KMS-11 (cell line): ENCODE measurements at regions not wholly inside any gene's neighbourhood (a gene's known extent, or its start where the extent isn't known, plus 50 kb on each side); places are given as distances from the start of the nearest gene placed in this dataset.
A peak's percentile ranks its signal among the peaks of the same experiment; 100 is the strongest.

Source experiments
- H2AFZ ChIP-seq: fragments of 200-600 bp; sonication (generic); 2 replicates; pipeline ENCODE4 v1.6.1; 2016; ENCODE audit warnings: antibody characterized with exemption, mixed run types, low read depth
- H3K27ac ChIP-seq: fragments of 200-600 bp; sonication (generic); 2 replicates; pipeline ENCODE4 v1.6.1; 2016; ENCODE audit warnings: mild to moderate bottlenecking, mixed run types
- H3K27me3 ChIP-seq: fragments of 200-600 bp; sonication (generic); 2 replicates; pipeline ENCODE4 v1.6.1; 2017; ENCODE audit warnings: mild to moderate bottlenecking, low read depth, mixed run types, moderate library complexity; ENCODE audit not compliant: insufficient read depth
- H3K36me3 ChIP-seq: fragments of 200-600 bp; sonication (generic); 2 replicates; pipeline ENCODE4 v1.6.1; 2017; ENCODE audit warnings: mild to moderate bottlenecking, mixed run types; ENCODE audit not compliant: insufficient read depth
- H3K4me1 ChIP-seq: fragments of 200-600 bp; sonication (generic); 2 replicates; pipeline ENCODE4 v1.6.1; 2016; ENCODE audit warnings: mild to moderate bottlenecking, low read depth, mixed run types; ENCODE audit not compliant: poor library complexity, severe bottlenecking
- H3K4me2 ChIP-seq: fragments of 200-600 bp; sonication (generic); 2 replicates; pipeline ENCODE4 v1.7.0; 2016; ENCODE audit warnings: mild to moderate bottlenecking, mixed run types
- H3K4me3 ChIP-seq: fragments of 200-600 bp; sonication (generic); IDR thresholded peaks from 2 replicates; pipeline ENCODE4 v1.6.1; 2017; ENCODE audit warnings: low read depth, low read length, mixed read lengths; ENCODE audit not compliant: insufficient read depth
- H3K79me2 ChIP-seq: fragments of 200-600 bp; sonication (generic); 2 replicates; pipeline ENCODE4 v1.6.1; 2016; ENCODE audit warnings: low read depth, mixed run types; ENCODE audit not compliant: insufficient read depth
- H3K9ac ChIP-seq: fragments of 200-600 bp; sonication (generic); 2 replicates; pipeline ENCODE4 v1.6.1; 2016; ENCODE audit warnings: mild to moderate bottlenecking, mixed run types
- H4K20me1 ChIP-seq: fragments of 200-600 bp; sonication (generic); 2 replicates; pipeline ENCODE4 v1.6.1; 2016; ENCODE audit warnings: mild to moderate bottlenecking, mixed run types; ENCODE audit not compliant: insufficient read depth
- TF ChIP-seq, protein P1 (sequence below): fragments of 200-600 bp; sonication (generic); conservative IDR thresholded peaks from 2 replicates; pipeline ENCODE4 v1.6.1; 2017; ENCODE audit warnings: low read depth, mild to moderate bottlenecking, antibody characterized with exemption, low read length, moderate library complexity, mixed read lengths

DNA sequence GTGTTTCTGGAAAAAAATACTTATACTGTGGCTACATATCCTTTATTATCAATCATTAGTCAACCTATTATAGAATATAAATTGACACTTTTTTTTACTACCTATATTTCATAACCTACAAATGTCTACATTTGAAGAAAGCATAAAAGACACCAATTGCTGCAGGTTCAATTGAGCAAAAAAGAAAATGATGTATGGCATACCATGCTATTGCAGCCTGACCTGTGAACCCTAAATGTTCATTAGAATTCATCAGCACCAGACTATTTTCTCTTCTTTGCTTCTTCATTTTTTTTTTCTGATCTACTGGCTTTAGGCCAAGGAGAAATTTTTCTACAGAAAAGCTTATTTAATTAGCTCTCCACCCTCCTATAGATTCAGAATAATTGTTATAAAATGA lies 1628.2 kb upstream of the IGFBP7 start:
- TF ChIP-seq, protein P1, sequence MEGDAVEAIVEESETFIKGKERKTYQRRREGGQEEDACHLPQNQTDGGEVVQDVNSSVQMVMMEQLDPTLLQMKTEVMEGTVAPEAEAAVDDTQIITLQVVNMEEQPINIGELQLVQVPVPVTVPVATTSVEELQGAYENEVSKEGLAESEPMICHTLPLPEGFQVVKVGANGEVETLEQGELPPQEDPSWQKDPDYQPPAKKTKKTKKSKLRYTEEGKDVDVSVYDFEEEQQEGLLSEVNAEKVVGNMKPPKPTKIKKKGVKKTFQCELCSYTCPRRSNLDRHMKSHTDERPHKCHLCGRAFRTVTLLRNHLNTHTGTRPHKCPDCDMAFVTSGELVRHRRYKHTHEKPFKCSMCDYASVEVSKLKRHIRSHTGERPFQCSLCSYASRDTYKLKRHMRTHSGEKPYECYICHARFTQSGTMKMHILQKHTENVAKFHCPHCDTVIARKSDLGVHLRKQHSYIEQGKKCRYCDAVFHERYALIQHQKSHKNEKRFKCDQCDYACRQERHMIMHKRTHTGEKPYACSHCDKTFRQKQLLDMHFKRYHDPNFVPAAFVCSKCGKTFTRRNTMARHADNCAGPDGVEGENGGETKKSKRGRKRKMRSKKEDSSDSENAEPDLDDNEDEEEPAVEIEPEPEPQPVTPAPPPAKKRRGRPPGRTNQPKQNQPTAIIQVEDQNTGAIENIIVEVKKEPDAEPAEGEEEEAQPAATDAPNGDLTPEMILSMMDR: no peak
- Histone ChIP-seq H4K20me1 (no peaks in the 10 kb centered on the region), H3K4me1 (peaks cover 20% of the 10 kb centered on the region), H3K4me2 (no peak overlapping the region), H2AFZ (no peak overlapping the region), H3K27ac (no peak overlapping the region), H3K4me3 (no peak overlapping the region), H3K27me3 (no peaks in the 10 kb centered on the region), H3K9ac (no peak overlapping the region), H3K36me3 (no peaks in the 10 kb centered on the region), H3K79me2 (no peaks in the 10 kb centered on the region)

DNA sequence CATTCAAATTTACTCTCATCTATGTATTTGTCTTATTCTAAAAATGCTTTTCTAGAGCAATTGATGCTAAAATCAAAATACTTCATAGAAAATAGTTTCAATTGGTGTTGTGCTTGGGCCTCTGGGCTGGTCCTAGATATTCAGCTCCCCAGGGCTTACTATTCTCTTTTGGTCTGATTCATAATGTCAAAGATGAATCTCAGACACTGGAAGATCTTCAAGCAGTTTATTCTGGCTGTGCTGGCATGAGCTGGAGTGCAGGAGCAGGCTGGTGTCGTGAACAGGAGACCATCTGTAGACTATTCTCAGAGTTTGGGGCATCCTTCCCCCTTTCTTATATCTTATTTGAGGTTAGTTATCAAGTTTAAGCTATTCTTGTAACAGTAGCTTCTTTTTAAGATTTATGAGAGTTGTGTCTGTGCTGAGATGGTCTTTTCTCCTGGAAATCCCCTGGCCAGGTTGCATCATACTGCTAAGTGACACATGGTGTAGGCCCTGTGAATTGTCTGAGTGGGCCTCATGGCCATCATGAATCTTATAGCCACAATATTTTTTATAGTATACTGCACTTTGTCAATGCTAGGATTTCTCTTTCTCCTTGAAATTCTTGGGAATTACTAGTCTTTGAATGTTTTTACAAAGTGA lies 1624.0 kb upstream of the IGFBP7 start:
- Histone ChIP-seq H2AFZ (peak overlapping the region; percentile 73), H3K4me2 (peak overlapping the region; percentile 59), H3K27me3 (no peaks in the 10 kb centered on the region), H4K20me1 (no peaks in the 10 kb centered on the region), H3K4me1 (peaks cover 30% of the 10 kb centered on the region), H3K36me3 (no peaks in the 10 kb centered on the region), H3K79me2 (no peaks in the 10 kb centered on the region), H3K27ac (peak overlapping the region; percentile 79), H3K9ac (peak overlapping the region; percentile 34), H3K4me3 (no peak overlapping the region)
- TF ChIP-seq, protein P1: no peak

DNA sequence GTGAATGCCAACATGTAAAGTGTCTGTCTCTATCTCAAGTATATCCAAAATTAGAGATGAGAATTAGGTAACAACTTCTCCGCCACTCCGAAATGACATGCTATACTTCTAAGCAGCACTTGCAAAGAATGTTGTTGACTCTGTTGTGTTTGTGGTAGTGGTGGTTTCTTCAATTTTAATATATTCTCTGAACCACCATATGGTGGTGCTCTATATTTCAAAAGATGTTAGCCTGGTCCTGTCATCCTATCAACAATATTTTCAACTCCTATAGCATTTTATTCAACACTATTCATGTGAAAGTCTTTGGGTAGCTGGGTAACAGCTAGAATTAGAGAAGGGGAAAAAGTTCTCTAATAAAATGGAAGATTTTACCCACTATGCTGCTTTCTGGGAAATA lies 1622.8 kb upstream of the IGFBP7 start:
- H3K36me3 ChIP-seq: no peaks in the 10 kb centered on the region
- H4K20me1 ChIP-seq: no peaks in the 10 kb centered on the region
- H3K4me2 ChIP-seq: 0 out of 2 replicates have a peak overlapping the region, but pooled peaks have one; percentile 13
- H2AFZ ChIP-seq: no peak overlapping the region
- H3K79me2 ChIP-seq: no peaks in the 10 kb centered on the region
- no peak overlapping the region for H3K9ac ChIP-seq
- TF ChIP-seq, protein P1: no peak
- H3K4me3 ChIP-seq: no peak overlapping the region
- H3K27ac ChIP-seq: 0 out of 2 replicates have a peak overlapping the region, but pooled peaks have one; percentile 6
- peaks cover 30% of the 10 kb centered on the region for H3K4me1 ChIP-seq
- H3K27me3 ChIP-seq: no peaks in the 10 kb centered on the region

DNA sequence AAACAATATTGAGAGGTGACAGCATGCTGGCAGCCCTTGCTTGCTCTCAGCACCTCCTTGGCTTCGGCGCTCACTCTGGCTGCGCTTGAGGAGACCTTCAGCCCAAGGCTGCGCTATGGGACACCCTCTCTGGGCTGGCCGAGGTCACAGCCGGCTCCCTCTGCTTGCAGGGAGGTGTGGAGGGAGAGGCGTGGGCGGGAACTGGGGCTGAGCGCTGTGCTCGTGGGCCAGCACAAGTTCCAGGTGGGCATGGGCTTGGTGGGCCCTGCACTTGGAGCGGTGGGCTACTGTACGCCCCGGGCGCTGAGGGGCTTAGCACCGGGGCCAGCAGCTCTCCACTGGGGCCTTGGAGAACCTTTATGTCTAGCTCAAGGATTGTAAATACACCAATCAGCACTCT lies 1613.8 kb upstream of the IGFBP7 start:
- Histone ChIP-seq H3K27ac (no peak overlapping the region), H3K4me1 (no peaks in the 10 kb centered on the region), H3K79me2 (no peaks in the 10 kb centered on the region), H3K9ac (no peak overlapping the region), H3K27me3 (no peaks in the 10 kb centered on the region), H4K20me1 (no peaks in the 10 kb centered on the region), H3K36me3 (no peaks in the 10 kb centered on the region), H2AFZ (no peak overlapping the region), H3K4me2 (no peak overlapping the region), H3K4me3 (no peak overlapping the region)
- TF ChIP-seq, protein P1: no peak
